ENCODE measurements at regions not wholly inside any gene's neighbourhood (a gene's known extent, or its start where the extent isn't known, plus 50 kb on each side); places are given as distances from the start of the nearest gene placed in this dataset.

DNA sequence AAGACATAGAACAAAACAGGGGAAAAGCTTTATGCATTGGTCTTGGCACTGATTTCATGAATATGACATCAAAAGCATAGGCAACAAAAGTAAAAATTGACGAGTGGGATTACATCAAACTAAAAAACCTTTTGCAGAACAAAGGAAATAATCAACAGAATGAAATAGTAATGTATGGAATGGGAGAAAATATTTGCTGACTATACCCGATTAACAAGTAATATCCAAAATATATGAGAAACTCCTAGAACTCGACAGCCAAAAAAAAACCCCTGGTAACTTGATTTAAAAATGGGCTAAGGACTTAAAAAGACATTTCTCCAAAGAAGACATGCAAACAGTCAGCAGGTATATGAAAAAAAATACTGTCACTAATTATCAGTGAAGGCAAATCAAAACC is 231.7 kb upstream of the MAN1A1 start:
- TF ChIP-seq EZH2 (IDR thresholded peaks at IDR 0.05; ENCODE audit: low read length) = no peak
- TF ChIP-seq, protein P1, sequence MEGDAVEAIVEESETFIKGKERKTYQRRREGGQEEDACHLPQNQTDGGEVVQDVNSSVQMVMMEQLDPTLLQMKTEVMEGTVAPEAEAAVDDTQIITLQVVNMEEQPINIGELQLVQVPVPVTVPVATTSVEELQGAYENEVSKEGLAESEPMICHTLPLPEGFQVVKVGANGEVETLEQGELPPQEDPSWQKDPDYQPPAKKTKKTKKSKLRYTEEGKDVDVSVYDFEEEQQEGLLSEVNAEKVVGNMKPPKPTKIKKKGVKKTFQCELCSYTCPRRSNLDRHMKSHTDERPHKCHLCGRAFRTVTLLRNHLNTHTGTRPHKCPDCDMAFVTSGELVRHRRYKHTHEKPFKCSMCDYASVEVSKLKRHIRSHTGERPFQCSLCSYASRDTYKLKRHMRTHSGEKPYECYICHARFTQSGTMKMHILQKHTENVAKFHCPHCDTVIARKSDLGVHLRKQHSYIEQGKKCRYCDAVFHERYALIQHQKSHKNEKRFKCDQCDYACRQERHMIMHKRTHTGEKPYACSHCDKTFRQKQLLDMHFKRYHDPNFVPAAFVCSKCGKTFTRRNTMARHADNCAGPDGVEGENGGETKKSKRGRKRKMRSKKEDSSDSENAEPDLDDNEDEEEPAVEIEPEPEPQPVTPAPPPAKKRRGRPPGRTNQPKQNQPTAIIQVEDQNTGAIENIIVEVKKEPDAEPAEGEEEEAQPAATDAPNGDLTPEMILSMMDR (optimal IDR thresholded peaks at IDR 0.05 in 1 of 3, IDR thresholded peaks at IDR 0.05 in 1 of 3, conservative IDR thresholded peaks at IDR 0.05 in 1 of 3; ENCODE audit: extremely low read depth in 1 of 3, insufficient read depth in 2 of 3, low read length in 3 of 3) = no peak

Measured in keratinocyte (primary cell).